Neural crest cell (in vitro differentiated cells): ENCODE measurements at regions not wholly inside any gene's neighbourhood (a gene's known extent, or its start where the extent isn't known, plus 50 kb on each side); places are given as distances from the start of the nearest gene placed in this dataset.

Experiments
- DNase-seq: peaks from one replicate; pipeline ENCODE4 v3.0.0; 2021; ENCODE audit warnings: low read depth, mixed read lengths, low spot score
- H3K27ac Mint-ChIP-seq: one replicate; pipeline ENCODE4 v1.8.0; 2021; ENCODE audit warnings: mild to moderate bottlenecking, mixed read lengths; ENCODE audit not compliant: unreplicated experiment
- H3K27me3 Mint-ChIP-seq: 2 replicates; pipeline ENCODE4 v1.8.0; 2021; ENCODE audit warnings: low read depth, mild to moderate bottlenecking, mixed read lengths
- H3K36me3 Mint-ChIP-seq: 2 replicates; pipeline ENCODE4 v1.8.0; 2021; ENCODE audit warnings: low read depth, mild to moderate bottlenecking, mixed read lengths
- H3K4me1 Mint-ChIP-seq: 2 replicates; pipeline ENCODE4 v1.8.0; 2021; ENCODE audit warnings: mixed read lengths
- H3K4me3 Mint-ChIP-seq: one replicate; pipeline ENCODE4 v1.8.0; 2021; ENCODE audit warnings: mild to moderate bottlenecking, mixed read lengths
- H3K9me3 Mint-ChIP-seq: 2 replicates; pipeline ENCODE4 v1.8.0; 2021; ENCODE audit warnings: mixed read lengths
- CTCF ChIP-seq: fragments of 200-600 bp; sonication (generic); conservative IDR thresholded peaks from 2 replicates; pipeline ENCODE4 v1.5.0; 2021; ENCODE audit warnings: antibody characterized with exemption, mild to moderate bottlenecking

GRCh38 chr4:43918377-43918776 is 530.2 kb downstream of the KCTD8 start:
- H3K36me3 Mint-ChIP-seq = peaks cover 2% of the 10 kb centered on the region
- H3K4me1 Mint-ChIP-seq = no peaks in the 10 kb centered on the region
- H3K4me3 Mint-ChIP-seq = no peak overlapping the region
- TF ChIP-seq CTCF = no peak
- H3K27me3 Mint-ChIP-seq = peaks cover 3% of the 10 kb centered on the region
- H3K27ac Mint-ChIP-seq = no peak overlapping the region
- H3K9me3 Mint-ChIP-seq = peaks cover 10% of the 10 kb centered on the region
- DNase-seq = no peak

- H3K9me3 Mint-ChIP-seq = no peaks in the 10 kb centered on the region
- peaks cover 2% of the 10 kb centered on the region for H3K27me3 Mint-ChIP-seq
- no peaks in the 10 kb centered on the region for H3K4me1 Mint-ChIP-seq
- H3K36me3 Mint-ChIP-seq = no peaks in the 10 kb centered on the region
- H3K27ac Mint-ChIP-seq = no peak overlapping the region
- no peak for TF ChIP-seq CTCF
- DNase-seq = no peak
- H3K4me3 Mint-ChIP-seq = no peak overlapping the region
Measured at GRCh38 chr4:43932448-43932847, 516.2 kb downstream of the KCTD8 start.

- H3K27me3 Mint-ChIP-seq = no peaks in the 10 kb centered on the region
- no peak for TF ChIP-seq CTCF
- peaks cover 12% of the 10 kb centered on the region for H3K4me1 Mint-ChIP-seq
- no peaks in the 10 kb centered on the region for H3K36me3 Mint-ChIP-seq
- no peak for DNase-seq
- no peak overlapping the region for H3K27ac Mint-ChIP-seq
- H3K9me3 Mint-ChIP-seq = peaks cover 4% of the 10 kb centered on the region
- no peak overlapping the region for H3K4me3 Mint-ChIP-seq
Measured at GRCh38 chr4:43943998-43944397, 504.6 kb downstream of the KCTD8 start.

GRCh38 chr4:43959976-43960375 is 488.6 kb downstream of the KCTD8 start:
- Mint-ChIP-seq H3K27me3 (no peaks in the 10 kb centered on the region), H3K36me3 (no peaks in the 10 kb centered on the region), H3K9me3 (no peaks in the 10 kb centered on the region), H3K4me3 (no peak overlapping the region), H3K4me1 (no peaks in the 10 kb centered on the region), H3K27ac (no peak overlapping the region)
- TF ChIP-seq CTCF = no peak
- DNase-seq = no peak

- TF ChIP-seq CTCF = no peak
- no peak for DNase-seq
- Mint-ChIP-seq H3K36me3 (no peaks in the 10 kb centered on the region), H3K27me3 (no peaks in the 10 kb centered on the region), H3K9me3 (no peaks in the 10 kb centered on the region), H3K4me3 (no peak overlapping the region), H3K27ac (no peak overlapping the region), H3K4me1 (no peaks in the 10 kb centered on the region)
Measured at GRCh38 chr4:43968011-43968410, 480.6 kb downstream of the KCTD8 start.

GRCh38 chr4:43983610-43984009 is 465.0 kb downstream of the KCTD8 start:
- peaks cover 2% of the 10 kb centered on the region for H3K9me3 Mint-ChIP-seq
- no peak for TF ChIP-seq CTCF
- H3K27ac Mint-ChIP-seq = no peak overlapping the region
- no peak overlapping the region for H3K4me3 Mint-ChIP-seq
- H3K27me3 Mint-ChIP-seq = peaks cover 11% of the 10 kb centered on the region
- no peak for DNase-seq
- no peaks in the 10 kb centered on the region for H3K4me1 Mint-ChIP-seq
- no peaks in the 10 kb centered on the region for H3K36me3 Mint-ChIP-seq
